ENCODE measurements at regions not wholly inside any gene's neighbourhood (a gene's known extent, or its start where the extent isn't known, plus 50 kb on each side); places are given as distances from the start of the nearest gene placed in this dataset.

DNA sequence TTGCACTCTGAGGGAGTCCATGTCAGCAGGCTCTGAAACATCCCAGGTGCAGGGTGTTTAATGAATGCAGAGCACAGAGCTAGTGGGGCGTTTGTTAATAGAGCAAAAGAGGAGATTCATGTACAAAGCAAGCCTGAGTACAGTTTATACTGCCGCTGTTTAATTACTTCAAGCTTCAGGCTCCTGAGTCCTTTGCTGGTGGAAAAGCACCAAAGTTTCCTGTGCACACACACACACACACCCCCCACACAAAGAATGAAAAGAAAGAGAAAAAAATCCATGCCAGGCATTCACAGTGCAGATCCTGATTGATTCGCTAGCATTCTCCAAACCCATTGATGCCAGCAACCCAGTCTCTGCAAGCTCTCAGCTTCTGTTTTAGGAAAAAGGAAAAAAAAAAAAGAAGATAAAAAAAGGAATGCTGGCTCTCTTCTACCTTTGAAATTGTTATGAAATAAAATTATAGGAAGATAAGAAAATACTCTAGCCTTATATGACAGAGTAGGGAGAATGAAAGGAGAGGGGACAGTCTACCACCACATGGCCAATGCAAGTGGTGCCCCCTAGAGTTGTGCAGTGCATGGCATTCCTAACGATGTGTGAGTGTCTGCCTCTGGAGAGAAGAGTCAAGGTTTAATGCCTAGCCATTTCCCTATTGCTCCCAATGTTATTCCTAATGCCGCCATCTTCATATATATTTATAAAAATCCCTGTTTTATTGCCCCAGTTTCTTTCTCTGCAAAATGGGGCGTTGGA, 216.5 kb downstream of the TMEM114 start:
- FAIRE-seq: no peak

DNA sequence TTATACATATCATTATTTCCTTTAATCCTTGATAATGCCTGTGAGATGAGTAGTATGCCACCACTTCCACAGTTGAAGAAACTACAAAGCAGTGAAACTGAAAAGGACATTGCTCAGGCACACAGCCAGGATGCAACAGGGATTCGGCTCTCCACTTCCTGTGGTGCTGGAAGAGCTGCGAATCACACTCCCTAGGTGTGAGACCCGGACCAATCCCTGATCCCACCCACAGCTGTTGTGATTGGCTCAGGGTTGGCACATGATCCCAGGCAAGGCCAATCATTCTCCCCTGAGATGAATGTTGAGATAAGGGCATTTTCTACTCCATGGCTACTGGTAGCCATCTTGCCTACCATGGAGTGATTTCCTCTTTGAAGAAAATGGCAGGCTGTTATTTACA, 218.2 kb downstream of the TMEM114 start:
- no peak for FAIRE-seq

DNA sequence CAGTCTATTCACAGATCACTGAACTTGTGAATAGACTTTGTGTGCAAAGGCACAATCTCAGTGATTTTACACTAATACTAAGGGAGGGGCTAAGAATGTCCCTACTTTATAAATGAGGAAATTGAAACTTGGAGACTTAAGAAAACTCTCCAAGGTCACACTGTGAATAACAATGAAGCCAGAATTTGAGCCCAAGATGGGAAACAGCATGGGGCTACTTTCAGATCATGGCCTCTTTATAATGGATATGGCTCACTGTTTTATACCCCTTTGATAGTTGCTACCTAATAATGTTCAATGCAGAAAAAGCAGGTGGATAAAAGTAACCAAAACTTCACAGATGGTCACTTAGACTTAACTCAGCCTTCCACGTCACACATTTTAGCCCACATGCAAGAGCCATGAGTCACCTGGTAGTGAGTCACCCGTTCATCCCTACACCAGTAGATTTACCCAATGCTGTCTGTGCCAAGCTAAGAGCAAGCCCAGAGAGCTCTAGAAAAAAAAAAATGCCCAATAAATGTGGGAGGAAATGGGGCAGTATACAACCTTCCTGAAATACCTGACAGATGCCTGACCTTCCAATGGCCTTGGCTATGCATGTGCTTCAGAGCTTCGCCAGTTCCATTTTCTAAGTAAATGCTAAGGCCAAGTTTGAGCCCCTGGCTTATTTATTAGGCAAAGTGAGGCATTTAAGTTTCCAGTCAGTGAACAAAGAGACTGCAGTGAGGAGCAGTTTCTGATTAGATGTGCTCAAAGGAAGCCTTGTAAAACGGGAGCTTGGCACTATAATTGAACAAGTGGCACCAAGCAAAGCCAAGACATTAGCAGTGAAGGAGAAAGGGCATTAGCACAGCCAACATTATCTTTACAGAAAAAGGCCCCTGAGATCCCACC, 219.7 kb downstream of the TMEM114 start:
- no peak for FAIRE-seq

DNA sequence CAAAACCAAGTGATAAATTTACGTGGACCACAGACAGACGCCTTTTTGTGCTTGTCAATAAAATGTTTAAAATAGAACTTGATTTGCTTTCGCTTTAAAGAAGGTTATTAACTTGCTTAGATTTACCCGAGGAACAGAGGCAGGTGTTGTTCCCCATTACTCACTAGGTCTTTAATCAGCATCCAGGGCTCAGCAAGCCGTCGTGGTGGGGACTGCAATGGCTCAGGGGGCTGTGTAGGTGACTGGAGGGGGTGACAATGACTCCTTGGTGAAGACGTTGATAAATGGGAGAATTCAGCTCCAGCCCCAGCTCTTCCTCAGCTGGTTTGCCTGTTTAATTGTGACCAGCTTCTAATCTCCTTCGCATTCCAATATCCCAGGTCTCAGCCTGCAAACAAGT, 231.4 kb downstream of the TMEM114 start:
- FAIRE-seq: no peak

DNA sequence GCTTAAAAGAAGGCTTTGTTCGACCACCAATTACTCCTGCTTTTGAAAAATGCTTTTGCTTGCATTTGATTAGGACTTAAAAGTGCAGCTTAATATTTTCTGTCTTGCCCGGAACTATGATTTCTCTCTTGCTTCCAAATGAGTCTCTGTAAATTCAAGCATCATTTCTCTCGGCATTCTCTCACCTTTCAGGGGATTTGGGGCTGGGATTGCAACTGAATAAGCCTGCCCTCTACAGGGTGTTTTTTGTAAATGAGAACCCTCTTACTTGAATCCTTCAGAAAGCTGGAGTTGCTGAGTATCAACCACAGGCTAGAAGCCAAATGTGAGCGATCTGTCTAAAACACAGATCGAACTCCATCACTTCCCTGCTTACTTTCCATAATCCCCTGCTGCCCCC, 234.6 kb downstream of the TMEM114 start:
- FAIRE-seq: no peak

DNA sequence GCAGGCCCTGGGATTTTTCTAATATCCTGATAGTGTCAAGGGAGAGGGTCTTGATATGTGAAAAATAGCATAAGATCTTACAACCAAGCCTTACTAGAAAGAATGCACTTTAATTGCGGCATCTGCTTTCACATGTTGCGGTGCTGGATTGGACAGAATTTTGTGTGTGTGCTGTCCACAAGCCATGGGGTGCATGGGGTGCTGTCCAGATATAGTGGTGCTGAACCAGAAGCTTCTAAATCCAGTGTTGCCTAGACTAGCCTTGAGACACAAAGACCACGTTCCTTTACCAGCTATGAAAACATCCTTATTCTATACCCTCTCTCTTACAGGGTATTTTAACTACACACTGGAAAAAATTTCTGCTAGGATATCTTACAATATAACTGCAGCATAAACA, 244.0 kb downstream of the TMEM114 start:
- no peak for FAIRE-seq

DNA sequence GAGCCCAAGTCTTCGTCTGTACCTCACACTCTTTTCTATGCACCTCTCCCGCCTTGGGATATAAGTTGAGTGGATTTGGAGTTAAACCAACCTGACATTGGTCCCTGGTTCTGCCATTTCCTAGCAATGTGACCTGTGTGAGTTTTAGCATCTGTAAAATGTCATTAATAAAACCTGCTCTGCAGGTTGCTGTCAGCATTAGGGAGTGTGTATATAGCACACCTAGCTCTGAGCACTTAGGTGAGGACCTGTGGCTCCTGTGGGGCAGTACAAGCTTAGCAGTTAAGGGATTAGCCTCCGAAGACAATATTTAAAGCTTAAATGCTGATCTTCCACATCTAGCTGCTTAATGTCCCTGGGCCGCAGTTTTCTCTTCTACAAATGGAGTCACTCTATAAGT, 248.0 kb downstream of the TMEM114 start:
- no peak for FAIRE-seq

DNA sequence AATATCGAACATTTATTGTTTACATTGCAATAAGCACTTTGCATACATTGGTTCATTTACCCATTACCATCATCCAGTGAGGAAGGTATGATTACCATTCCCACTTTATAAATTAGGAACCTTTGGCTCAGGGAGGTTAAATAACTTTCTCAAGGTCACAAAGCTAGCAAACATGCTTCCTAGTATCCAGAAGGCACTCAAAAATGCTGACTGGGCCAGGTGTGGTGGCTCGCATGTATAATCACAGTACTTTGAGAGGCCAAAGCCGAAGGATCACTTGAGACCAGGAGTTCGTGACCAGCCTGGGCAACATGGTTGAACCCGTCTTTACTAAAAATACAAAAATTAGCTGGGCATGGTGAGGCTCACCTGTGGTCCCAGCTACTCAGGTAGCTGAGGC, 259.6 kb downstream of the TMEM114 start:
- no peak for FAIRE-seq

DNA sequence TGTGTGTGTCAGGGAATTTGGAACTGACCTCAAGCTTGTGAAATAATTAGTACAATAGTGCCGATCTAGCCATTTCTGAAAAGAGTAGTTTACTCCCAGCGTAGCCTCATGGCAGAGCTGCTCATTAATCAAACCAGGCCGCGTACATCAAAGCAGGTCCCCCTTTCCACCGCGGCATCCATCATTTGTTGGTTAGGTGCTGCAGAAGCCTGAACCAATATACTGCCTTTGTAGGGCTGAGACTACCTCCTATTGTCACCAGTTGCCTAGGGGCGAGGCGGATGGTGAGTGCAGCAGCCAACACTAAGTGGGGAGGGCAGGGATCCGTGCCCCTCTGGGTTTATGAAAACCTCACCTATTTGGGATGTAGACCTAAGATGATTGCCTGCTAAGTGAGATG, 264.1 kb downstream of the TMEM114 start:
- no peak for FAIRE-seq

DNA sequence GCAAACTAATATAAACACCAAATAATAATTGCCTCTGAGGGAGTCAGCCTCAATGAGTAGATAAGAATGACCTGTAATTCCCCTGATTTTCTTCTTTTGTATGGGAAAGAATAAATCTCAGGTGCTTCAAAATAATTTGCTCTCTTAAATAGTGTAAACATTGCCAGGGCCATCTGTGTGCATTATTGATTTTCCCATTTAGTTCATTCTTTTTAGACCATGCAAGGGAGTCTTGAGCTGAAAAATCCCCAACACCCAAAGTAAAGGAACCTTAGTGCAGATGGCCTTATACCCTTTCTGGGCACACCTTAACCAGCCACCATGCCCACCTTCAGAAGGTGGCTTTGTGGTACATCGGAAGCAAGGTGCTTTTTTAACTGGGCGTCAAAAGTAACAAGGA, 267.2 kb downstream of the TMEM114 start:
- no peak for FAIRE-seq

DNA sequence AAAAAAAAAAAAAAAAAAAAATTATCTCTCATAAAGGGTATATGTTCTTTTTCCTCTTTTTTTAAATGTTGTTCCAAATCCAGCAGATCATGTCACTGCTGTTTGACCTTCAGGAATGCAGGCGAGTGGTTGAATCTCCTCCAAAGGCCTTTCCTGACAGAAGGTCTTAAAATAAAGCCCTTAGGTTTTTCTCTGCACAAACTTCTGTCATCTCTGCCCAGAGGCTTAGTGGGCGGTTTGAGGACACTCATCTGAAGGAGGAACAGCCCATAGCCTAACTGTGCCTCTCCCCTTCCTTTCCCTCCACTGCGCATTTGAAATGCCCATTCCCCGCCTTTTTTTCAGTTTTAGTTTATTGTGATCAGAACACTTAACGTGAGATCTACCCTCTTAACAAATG, 270.2 kb downstream of the TMEM114 start:
- FAIRE-seq: no peak

DNA sequence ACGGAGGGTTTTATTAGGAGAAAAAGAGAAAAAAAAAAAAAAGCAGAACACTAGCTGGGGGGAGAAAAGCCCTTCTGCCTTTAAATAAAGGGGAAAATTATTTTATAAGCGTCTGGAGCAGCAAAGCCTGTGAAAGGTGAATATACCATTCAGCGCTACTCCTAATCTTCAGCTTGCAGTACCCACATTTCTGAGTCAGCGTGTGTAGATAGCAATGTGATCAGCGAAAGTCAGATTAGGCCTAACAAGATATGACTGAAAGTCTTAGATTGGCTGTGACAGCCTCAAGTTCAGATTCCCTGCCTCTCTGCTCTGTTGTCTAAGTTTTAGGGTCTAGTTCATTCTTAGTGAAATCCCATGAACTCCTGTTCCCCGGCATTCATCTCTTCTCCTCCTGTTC, 279.5 kb downstream of the TMEM114 start:
- FAIRE-seq: no peak

DNA sequence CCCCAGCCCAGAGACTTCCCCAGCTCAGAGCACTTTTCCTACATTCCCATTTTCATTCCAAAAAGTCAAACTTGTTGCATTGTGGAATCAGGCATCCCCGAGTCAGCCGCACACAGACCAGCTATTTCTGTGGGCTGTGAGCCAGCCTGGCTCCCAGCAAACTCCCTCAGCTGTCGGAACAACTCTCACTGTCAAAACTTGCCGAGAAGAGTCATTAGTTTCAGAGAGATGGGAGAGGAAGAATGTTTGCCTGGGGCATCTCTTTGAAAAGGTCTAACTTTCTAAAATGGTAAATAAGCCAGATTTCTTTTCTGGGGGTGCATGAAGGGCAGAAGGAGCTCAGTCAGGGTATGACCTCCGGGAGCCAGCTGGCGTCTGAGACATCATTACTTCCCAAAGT, 280.0 kb downstream of the TMEM114 start:
- FAIRE-seq: no peak

DNA sequence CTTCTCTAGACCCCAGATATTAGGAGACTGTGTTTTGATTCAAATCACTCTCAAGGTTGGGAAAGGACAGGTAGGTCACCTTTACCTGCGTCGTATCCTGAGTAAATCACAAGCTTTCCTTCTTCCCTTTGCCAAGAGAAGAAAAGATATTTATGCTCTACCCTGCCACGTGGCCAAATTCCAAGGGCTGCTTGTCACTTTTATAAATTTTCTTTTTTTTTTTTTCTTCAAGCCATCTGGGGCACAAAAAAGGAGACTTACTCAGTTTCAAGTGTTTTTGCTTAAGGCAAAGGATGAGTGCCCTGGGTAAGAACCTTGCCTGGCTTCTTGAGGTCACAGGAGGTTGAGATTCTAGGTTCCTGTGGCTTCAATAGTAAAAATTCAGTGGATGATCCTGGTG, 285.1 kb downstream of the TMEM114 start:
- FAIRE-seq: no peak

DNA sequence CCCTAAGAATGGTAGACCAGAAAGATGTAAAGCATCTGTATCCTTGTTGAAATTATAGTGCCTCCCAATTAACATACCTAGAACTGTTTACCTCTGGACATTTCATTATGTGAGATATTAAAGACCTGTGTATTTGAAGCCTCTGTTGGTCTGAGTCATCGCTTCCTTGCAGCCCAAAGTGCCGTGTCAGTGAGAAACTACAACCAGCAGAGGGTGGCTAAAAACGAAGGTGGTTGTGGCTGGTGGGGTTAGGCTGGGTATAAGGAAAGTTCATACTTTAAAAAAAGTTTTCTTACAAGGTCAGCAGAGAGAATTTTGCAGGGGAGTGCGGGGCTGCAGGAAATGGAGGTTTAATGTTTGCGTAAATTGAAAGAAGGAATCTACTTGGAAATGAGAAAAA, 290.7 kb downstream of the TMEM114 start:
- no peak for FAIRE-seq

DNA sequence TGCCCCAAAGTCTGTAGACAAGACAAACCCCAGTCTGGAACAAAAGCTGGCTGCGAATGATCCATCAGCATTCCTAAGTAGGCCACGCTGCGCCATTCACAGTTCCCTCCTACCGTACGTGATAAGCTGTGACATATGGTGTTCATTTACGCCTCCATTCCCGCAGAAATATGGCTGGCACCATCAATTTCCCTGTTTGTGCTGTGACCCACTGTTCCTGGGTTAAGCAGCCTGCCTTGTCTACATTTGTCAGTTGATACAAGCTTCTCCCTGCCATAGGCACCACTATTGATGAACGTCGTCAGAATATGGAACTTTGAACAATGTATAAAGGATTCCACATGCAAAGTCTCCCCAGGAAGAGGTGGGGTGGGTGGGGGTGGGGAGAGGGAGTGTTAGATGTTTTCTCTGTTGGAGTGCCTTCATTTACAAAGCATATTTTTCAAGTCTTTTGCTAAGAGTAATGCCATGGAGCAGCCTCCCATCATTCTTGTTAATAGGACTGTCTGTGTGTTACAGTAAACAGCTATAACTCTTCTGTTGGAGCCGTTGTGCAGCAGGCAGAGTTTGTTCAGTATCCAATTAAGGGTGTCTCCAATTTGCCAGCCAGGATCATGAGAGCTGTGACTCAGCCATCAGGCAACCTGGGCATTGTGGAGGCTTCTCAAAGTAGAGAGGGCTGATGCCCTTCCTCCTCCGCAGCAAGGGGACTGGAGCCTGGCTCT, 294.6 kb downstream of the TMEM114 start:
- no peak for FAIRE-seq

DNA sequence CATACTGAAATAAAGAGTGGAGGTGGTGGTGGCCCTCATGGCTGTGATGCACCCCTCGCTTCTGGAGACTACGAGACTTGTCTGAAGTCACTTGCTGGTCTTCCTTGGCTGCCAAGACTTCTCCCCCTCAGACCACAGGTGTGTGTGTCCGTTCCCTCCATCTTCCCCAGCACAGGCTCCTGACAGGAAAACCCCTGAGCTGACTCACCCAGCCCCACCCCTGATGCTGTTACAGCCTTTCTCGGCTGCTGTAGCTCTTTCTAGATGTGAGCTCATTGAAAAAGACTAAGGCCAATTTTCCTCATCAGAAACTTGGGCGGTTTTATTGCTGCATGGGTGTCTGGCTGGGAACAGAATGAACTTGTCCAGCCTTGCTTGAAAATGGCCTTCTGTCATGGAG, 296.9 kb downstream of the TMEM114 start:
- FAIRE-seq: no peak

DNA sequence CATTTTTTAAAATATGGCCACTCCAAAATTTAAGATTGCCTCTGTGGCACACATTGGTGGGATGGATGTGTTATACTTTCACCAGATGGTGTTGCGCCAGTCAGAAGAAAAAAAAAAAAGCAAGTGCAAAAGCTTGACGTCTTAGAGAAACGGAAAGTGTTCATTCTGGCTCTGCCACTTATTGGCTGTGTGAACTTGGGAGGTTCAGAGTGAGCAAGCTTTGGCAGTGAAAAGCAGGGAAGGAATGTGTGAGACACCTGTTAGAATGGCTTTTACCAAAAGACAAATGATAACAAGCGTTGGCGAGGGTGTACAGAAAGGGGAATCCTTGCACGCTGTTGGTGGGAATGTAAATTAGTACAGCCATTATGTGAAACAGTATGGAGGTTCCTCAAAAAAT, 298.0 kb downstream of the TMEM114 start:
- no peak for FAIRE-seq

DNA sequence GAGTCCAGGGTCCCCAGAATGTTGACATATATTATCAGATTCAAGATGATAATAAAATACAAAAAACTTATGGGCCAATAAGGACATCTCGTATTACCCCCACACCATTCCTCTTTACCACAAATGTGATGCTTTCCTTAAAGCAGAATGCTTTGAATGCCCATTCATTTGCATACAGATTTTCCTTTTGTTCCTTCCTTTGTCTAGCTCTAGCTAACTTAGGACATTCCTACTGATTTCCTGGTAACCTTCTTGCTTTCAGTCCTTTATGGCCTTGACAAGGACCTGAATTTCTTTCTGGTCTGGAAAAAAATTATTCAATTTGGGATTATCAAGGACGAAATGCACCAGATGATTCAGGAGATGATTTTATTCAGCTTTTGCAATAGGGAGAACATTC, 304.0 kb downstream of the TMEM114 start:
- no peak for FAIRE-seq

DNA sequence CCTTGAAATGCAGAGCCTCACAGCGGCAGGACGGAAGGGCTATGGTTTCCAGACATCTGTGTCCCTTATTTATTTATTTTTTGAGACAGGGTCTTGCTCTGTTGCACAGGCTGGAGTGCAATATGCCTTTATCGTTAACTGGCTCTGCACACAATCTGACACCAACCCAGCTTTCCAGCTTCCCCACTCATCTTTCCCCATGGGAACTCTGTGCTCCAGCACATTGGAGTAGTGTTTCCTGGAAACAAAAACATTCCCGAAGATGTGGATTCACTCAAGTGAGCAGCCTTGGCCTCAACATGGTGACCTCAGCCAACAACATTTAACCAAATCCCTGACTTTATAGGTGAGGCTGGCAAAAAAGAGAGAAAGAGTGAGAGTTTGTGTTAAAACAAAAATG, 307.1 kb downstream of the TMEM114 start:
- no peak for FAIRE-seq

DNA sequence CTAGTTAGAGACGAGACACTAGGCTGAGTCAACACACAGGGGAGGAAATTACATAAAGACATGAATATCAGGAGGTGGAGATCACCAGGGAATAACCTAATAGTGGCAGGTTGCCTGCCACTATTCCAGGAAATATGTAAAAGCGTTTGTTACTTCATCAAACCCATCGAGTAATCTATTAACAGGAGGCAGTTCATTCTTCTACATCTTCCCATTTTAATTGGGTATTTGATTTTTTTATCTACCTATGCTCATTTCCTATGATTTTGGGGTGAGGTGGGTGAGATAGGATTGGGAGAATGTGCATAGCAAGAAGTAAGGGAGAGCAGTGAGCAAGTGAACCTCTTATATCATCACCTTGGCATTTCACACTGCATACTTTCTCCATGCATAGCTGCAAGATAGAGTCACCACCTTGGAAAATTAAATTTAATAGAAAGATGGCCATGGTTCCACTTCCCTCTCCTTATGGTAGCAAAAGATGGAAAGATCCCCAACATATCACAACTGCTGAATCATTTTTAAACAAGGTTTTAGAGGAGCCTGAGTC, 312.2 kb downstream of the TMEM114 start:
- FAIRE-seq: no peak

DNA sequence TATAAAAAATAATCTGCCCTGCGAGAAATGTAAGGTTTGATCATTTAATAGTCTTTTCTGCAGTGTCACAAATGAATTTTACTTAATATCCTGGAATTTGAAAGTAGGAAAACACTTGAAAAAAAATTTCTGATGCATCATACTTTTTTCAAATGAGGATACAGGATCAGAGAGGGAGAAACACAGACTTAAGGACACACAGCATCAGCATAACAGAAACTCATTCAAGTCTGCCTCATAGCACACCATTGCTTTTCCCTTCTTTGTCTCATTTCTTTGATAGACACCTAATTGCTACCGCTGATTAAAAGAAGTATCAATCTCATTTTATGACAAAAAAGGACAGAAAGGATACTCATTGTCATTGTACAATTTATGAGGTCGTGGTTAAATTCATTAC, 319.0 kb downstream of the TMEM114 start:
- no peak for FAIRE-seq

DNA sequence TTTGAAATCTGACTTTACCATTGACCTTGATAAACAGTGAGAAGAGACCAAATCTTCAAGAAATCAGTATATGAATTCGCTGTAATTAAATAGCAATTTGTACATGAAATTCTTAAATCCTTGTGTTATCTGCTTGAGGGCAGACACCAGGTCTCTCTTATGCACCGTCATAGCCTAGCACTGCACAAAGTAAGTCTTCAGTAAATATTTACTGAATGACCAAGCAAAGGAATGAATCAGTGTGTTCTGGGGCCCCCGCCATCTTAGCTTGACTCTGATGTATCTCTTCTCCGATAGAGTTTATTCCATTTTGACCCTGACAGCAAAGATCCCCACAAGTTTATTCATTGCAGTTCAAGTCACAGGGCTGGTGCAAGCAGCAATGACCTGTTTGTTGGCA, 328.0 kb downstream of the TMEM114 start:
- FAIRE-seq: no peak
